ENCODE measurements at regions not wholly inside any gene's neighbourhood (a gene's known extent, or its start where the extent isn't known, plus 50 kb on each side); places are given as distances from the start of the nearest gene placed in this dataset.

- TF ChIP-seq CTCF (IDR thresholded peaks at IDR 0.05) (no peak), POLR2AphosphoS5 (IDR thresholded peaks at IDR 0.05) (no peak), EP300 (IDR thresholded peaks at IDR 0.05) (no peak)
Observed at GRCh38 chr2:45275242-45275805, 266.1 kb upstream of the SIX2 start.

Data from esophagus muscularis mucosa (tissue), 4 donors.